NCI-H524 (cell line): ENCODE measurements at regions not wholly inside any gene's neighbourhood (a gene's known extent, or its start where the extent isn't known, plus 50 kb on each side); places are given as distances from the start of the nearest gene placed in this dataset.
"Not testable (repeated sequence)": the region's sequence is repeated elsewhere in the genome, so short reads cannot be mapped to it uniquely, and the experiment has no call there.

Source experiments
- DNase-seq, 2 experiments: peaks; one replicate each; lab custom pipeline; 2025; lab: John Stamatoyannopoulos, UW

DNA sequence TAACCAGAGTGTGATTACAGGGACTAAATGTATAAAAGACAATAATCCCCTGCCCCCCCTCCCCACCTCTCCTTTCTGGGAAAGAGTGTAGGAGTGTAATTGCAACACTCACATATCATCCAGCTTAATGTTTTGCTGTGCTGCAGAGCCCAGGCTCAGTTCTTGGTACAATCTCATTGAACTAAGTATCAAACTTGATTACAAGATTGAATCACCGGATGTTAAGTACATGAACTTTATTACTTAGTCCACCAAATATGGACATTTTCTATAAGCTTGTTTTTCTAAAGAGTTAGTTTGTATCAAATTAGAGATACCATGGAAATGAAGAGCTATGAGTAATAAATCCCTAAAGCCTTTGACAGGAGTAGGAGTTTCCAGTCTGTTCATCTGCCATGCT, 559.1 kb downstream of the ZNF674 start:
- no peak for DNase-seq

DNA sequence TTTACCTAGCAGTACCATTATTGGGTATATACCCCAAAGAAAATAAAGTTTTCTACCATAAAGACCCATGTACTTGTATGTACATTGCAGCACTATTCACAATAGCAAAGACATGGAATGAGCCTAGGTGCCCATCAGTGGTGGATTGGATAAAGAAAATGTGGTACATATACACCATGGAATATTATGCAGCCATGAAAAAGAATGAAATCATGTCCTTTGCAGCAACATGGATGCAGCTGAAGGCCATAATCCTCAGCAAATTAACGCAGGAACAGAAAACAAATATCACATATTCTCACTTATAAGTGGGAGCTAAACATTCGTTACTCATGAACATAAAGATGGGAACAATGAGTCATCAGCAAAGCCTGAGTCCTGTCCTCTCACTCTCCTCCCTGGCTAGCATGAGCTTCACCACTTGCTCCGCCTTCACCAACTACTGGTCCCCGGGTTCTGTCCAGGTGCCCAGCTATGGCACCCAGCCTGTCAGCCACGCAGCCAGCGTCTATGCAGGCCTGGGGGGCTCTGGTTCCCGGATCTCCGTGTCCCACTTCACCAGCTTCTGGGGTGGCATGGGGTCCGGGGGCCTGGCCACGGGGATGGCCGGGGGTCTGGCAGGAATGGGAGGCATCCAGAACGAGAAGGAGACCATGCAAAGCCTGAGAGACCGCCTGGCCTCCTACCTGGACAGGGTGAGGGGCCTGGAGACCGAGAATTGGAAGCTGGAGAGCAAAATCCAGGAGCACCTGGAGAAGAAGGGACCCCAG, 562.1 kb downstream of the ZNF674 start:
- not testable (repeated sequence) for DNase-seq

DNA sequence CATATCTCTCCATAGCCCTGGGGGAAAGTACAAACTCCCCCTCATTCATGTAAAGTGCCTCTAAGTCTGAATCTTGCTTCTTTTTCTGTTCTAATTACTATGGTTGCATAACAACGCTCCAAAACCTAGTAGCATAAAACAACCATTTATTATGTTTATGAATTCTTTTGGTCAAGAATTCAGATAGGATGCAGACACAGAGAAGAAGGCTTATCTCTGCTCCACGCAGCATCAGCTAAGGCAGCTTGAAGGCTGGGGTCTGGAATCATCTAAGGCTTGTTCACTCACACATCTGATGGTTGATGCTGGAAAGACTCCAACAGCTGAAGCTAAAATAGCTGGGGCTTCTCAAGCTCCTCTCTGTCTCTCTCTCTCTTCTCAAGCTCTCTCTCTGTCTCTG, 564.5 kb downstream of the ZNF674 start:
- no peak for DNase-seq

DNA sequence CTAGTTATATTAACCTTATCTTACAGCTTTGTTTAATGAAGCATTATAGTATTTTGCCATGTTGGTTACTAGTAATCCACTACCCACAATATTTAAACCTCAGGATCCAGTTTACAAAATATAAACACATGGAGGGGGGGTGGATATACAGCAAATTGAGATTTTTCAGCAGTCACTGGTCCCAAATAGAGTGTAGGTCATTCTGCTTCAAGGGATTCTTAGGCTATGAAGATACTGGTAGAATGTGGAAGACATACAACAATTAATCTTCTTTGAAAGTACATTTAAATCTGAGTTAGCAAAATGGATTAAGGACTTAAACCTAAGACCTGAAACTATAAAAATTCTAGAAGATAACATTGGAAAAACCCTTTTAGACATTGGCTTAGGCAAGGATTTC, 569.6 kb downstream of the ZNF674 start:
- no peak for DNase-seq

DNA sequence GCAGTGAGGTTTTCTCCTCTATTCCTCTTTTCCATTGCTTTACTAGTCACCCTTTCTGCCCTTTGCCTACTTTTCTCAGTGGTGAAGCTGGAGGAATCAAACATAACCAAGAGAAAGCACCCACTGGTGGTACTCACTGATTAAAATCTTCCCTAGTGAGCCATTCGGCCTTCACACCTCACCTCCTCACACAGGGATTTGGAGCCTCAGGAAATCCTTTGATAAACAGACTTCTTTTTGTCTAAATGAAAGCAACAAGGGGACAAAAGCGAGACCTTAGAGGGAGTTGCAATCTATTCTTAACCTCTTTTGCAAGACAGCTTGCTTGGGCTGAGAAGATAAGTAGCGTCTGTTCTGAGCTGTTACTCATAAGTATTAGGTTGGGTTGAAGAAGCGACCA, 572.6 kb downstream of the ZNF674 start:
- no peak for DNase-seq

DNA sequence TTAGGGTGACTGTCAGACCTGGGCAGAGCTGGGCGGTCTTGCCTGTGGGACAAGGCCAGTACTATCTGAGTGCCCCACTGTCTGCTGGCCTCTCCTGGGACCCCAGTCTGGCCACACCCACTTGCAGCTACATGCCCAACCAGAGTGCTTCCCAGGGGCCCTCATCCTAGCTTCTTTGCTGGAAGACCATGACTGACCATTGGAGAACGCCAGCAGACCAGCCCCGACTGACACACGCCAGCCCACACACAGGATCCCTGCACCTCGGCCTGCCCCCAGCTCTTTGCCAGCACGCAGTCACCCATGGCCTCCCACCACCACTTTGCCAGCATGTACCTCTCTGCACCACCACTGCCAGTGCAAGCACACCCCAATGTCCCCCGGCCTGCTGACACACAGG, 585.7 kb downstream of the ZNF674 start:
- DNase-seq: no peak

DNA sequence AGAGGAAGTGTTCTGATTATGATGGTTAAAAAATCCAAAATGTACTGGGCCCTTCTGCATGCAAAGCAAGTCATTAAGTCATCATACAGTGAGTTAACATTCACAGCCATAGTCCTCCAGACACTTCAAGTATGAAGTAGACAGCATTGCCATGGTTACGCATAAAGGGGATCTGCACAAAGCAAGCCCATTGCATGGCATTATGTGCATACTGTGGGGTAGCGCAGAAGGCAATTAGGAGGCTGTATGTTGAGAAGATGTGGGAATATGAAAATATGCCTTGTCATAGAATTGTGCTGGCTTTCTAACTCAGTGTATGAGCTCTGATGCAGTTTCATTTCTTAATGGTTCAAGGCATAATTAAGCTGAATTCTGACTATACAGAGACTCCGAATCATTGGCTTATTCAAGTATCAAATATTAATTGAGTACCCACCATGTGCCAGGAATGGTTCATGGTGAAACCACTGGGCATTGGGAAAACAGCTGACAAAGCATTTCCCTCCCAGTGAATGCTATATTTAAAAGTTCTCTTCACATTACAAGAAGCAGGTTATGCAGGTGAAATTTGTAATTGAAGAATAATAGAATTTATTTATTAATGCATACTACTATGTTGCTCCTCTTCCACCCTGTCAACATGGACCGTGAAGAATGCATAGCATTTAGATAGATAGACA, 588.9 kb downstream of the ZNF674 start:
- DNase-seq: no peak

DNA sequence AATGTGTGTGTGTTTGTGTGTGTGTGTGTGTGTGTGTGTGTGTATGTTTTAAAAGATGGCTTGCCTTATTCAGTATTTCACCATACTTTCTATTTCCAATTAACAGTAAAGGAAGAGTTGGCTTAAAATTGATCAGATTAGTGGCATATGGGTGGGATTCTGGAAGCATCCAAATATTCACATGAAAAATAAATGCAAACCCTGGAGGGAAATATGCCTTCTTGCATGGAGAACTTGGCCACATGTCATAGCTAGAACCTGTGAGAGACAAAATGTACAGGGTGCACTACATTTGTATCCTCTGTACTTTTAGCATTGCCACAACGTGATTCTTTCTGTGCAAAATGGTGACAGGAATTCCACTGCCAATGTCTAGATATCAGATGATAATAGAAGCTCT, 589.6 kb downstream of the ZNF674 start:
- DNase-seq: no peak

DNA sequence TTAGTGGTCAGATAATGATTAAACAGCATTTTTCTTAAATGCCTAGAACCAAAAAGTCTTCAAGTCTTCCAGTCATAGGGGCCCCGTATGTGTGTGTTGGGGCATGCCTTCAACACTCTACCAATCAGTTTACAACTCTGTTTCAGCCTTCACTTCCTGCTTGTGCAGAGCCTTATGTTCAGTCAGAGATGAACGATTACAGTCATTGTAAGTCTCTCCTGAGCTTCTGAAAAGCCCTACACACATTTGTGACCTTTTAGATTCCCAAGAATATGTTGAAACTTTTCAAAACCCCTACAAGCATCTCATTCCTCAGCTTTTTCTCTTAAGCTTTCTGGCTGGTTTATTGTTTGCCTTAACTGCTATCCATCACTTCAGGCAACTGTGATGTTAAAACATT, 591.2 kb downstream of the ZNF674 start:
- no peak for DNase-seq

DNA sequence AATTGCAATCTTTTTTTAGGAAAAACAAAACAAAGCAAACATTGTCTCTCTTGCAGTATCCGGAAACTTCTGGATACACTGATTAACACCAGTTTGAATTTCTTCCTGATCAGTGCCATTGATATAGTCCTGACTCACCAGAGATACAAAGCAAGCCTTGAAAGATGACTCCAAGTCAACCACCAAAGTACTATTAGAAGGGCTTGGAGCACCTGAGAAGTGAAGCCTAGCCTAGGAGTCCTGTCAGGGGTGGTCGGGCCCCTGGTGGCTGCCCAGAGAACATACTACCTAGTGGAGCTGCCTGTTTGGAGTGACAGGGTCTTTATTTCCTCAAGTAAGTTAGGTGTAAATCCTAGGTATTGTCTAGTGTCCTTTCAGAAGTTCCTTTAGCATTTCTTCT, 593.2 kb downstream of the ZNF674 start:
- no peak for DNase-seq

- DNase-seq: no peak
These were observed 609.8 kb downstream of the ZNF674 start for GRCh38 chrX:45935408-45935807.

GRCh38 chrX:45912316-45912715, 632.9 kb downstream of the ZNF674 start:
- no peak for DNase-seq

GRCh38 chrX:45907786-45908185, 637.4 kb downstream of the ZNF674 start:
- DNase-seq: no peak

GRCh38 chrX:45903781-45904201, 641.4 kb downstream of the ZNF674 start:
- DNase-seq: peak; percentile 90 to 94

- DNase-seq: no peak
These were observed 644.2 kb downstream of the ZNF674 start for GRCh38 chrX:45900766-45901615.

GRCh38 chrX:45894864-45895645, 650.2 kb downstream of the ZNF674 start:
- no peak for DNase-seq

- DNase-seq: no peak
These were observed 655.8 kb downstream of the ZNF674 start for GRCh38 chrX:45889471-45889870.

GRCh38 chrX:45888518-45888917, 656.7 kb downstream of the ZNF674 start:
- DNase-seq: no peak

DNA sequence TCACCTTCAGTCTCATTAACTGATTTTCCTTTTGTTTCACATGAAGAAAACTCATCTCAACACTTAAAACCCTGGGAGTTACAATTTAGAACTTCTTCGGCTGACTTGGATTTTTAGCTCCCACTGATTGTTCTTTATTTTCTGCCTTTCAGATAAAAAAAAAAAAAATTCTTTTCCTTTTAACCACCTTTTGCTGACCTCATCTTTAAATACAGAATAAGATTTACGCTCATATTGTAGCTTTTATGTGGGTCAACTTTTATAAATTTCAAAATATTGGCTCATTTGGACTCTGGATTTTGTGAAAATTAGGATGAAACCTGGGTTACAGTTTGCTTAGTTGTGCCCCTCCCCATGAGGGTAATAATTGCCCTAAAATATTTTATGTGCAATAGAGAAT, 659.3 kb downstream of the ZNF674 start:
- no peak for DNase-seq

DNA sequence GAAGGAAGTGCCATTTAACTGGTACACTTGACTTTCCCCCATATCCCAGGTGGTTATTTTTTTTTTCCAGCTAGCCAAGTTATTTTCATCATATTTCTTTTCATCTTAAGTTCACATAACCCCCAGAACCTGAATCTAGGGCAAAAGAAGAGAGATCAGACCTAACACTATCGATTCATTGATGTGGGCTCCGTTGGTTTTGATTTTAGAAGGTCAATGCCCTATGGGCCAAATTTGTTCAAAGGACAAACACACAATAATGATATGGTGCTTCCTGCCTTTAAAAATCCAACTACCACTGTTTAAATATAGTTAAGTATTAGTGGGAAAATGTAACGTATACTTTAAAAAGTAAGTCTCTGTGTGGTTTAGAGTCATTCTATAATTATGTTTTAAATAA, 665.7 kb downstream of the ZNF674 start:
- DNase-seq: no peak

DNA sequence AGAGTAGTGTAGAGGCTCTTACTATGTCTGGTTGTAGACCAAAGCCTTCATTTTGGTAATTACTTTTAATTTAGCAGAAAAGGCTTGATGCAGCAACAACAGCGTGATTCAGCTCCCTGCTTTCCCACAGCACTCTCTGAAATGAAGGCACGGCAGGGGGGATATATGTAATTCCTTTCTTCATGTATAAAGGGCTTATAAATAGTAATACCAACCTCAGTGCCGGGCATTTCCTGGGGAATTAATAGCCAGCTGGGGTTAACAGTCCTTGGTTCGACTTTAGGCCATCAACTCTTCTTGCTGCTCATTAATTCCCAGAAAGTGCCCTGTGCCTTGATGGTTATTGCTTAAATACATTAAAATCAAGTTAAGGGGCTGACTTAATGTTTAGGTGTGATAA, 669.0 kb downstream of the ZNF674 start:
- DNase-seq: peak in 1 of 2 experiments; percentile 26

DNA sequence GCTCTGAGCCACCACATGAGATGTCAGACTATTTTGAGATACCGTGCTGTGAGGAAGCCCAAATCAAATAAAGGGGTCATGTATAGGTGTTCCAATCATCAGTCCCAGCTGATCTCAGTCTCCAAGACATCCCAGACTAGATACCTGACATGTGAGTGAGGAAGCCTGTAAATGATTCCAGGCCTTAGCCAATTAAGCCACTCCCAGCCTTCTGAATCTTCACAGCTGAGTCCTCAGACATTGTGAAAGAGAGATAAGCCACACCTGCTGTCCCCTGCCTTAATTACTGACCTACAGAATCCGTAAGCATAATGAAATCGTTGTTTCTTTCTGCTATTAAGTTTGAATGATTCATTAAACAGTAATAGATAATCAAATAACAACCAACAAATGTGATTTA, 671.4 kb downstream of the ZNF674 start:
- no peak for DNase-seq
